Fibroblast of the aortic adventitia (primary cell): ENCODE measurements at regions not wholly inside any gene's neighbourhood (a gene's known extent, or its start where the extent isn't known, plus 50 kb on each side); places are given as distances from the start of the nearest gene placed in this dataset.
"Not testable (repeated sequence)": the region's sequence is repeated elsewhere in the genome, so short reads cannot be mapped to it uniquely, and the experiment has no call there.

Source experiments
- DNase-seq: peaks from one replicate; pipeline ENCODE4 v3.0.0-alpha.2; 2010; ENCODE audit warnings: low read depth
- H3K4me3 ChIP-seq: 2 replicates; pipeline ENCODE4 v1.5.1; 2011; ENCODE audit warnings: low read depth, mild to moderate bottlenecking, control low read depth, low read length, moderate library complexity
- CTCF ChIP-seq: IDR thresholded peaks from 2 replicates; pipeline ENCODE4 v1.5.1; 2011; ENCODE audit warnings: mild to moderate bottlenecking, low read length, control low read depth, inconsistent platforms; ENCODE audit not compliant: insufficient read depth

GRCh38 chr5:135100011-135100410 lies 66.0 kb upstream of the PITX1 start:
- H3K4me3 ChIP-seq = no peak overlapping the region
- no peak for TF ChIP-seq CTCF
- DNase-seq = no peak

DNA sequence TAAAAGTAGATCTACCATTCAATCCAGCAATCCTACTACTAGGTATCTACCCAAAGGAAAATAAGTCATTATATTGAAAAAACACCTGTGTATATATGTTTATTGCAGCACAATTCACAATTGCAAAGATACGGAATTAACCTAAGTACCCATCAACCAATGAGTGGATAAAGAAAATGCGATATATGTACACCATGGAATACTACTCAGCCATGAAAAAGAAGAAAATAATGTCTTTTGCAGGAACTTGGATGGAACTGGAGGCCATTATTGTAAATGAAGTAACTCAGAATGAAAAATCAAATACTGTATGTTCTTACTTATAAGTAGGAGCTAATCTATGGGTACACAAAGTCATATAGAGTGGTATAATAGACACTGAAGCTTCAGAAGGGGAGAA lies 63.4 kb upstream of the PITX1 start:
- H3K4me3 ChIP-seq = no peak overlapping the region
- TF ChIP-seq CTCF = no peak
- no peak for DNase-seq

DNA sequence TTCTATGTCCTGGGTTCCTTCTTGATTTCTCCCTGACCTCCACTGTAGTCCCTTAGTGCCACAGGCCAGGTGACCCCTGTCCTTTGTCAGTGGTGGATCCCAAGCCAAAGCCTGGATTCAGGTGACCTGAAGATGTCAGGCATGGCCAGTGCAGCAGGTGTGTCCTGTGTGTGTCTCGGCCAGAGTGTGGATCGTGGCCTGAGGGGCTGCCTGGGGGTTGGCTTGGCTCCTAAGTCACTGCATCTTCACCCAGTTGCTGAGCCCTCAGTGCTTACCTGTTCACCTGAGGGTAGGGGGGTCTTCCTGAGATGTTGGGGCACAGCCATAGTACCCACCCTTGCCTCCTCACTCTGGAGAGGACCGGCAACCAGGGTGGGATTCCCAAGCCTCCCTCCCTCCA lies 61.8 kb upstream of the PITX1 start:
- no peak for DNase-seq
- no peak for TF ChIP-seq CTCF
- no peak overlapping the region for H3K4me3 ChIP-seq

GRCh38 chr5:135095052-135095715 lies 61.2 kb upstream of the PITX1 start:
- TF ChIP-seq CTCF = no peak
- no peak for DNase-seq

GRCh38 chr5:135094339-135095051 lies 60.5 kb upstream of the PITX1 start:
- TF ChIP-seq CTCF = no peak

More at GRCh38 chr5:135095052-135095715, 61.2 kb upstream of the PITX1 start:
- H3K4me3 ChIP-seq = no peak overlapping the region

DNA sequence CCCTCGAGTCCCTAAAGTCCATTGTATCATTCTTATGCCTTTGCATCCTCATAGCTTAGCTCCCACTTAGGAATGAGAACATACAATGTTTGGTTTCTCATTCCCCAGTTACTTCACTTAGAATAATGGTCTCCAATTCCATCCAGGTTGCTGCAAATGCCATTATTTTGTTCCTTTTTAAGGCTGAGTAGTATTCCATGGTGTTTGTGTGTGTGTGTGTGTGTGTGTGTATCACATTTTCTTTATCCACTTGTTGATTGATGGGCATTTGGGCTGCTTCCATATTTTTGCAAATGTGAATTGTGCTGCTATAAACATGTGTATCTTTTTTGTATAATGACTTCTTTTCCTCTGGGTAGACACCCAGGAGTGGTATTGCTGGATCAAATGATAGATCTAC lies 59.5 kb upstream of the PITX1 start:
- not testable (repeated sequence) for DNase-seq, H3K4me3 ChIP-seq

More at GRCh38 chr5:135094339-135095051, 60.5 kb upstream of the PITX1 start:
- no peak overlapping the region for H3K4me3 ChIP-seq
- no peak for DNase-seq

- TF ChIP-seq CTCF = no peak
- DNase-seq = no peak
- H3K4me3 ChIP-seq = no peak overlapping the region
Measured at GRCh38 chr5:135092476-135092875, 58.4 kb upstream of the PITX1 start.
